ENCODE measurements at regions not wholly inside any gene's neighbourhood (a gene's known extent, or its start where the extent isn't known, plus 50 kb on each side); places are given as distances from the start of the nearest gene placed in this dataset.
"Not testable (repeated sequence)": the region's sequence is repeated elsewhere in the genome, so short reads cannot be mapped to it uniquely, and the experiment has no call there.

DNA sequence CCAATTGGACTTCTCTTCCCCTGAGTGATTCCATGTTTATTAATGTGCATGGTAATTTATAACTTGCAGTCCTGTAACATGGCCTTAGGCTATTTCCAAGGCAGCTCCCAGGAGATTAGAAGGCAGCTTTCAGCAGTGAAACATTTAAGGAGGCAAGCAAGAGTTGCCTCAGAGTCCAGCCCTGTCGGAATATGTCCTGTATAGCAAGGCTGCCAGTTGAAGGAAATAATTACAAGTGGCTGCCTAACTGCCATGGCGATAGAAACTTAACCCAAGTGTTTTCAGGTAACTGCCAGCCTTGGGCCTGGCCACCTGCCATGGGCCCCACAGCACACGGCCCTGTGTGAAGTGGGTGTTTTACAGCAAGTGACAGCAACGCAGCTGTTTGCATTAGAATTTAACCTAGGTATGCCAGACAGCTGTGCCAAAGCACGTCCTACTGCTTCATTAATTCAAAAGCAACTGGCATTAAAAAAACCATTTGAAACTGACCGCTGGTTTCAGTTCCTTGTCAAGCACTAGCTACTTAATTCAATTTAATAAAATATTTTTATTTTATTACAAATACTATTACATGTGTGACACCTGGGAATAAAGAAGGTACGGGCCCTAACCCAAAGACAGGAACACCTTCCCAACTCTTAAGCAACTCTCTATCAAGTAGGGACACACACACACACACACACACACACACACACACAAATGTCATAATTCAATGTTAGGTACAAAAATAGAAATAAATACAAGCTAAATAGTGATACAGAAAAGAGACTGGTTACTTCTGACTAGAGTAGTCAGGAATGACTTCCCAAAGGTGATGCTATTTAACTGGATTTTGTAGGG, 151.8 kb upstream of the HEY2 start:
- peak; percentile 55 for DNase-seq

DNA sequence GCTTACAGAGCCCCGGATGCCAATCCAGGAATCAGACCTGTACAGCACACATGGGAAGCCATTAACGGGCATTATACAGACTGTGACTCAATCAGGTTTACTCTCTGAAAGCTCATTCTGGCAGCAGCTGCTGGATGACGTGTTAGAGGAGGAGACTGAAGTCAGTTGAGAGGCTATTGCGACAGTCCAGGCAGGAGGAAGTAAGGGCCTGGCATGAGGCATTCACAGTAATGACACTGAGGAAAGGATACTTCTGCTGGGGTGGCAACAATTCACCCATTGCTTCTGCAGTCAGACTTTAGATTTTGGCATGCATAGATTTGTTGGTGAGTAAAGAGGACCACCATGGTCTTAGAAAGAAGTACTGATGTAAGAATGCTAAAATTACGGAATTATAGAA, 151.0 kb upstream of the HEY2 start:
- DNase-seq: peak; percentile 27

DNA sequence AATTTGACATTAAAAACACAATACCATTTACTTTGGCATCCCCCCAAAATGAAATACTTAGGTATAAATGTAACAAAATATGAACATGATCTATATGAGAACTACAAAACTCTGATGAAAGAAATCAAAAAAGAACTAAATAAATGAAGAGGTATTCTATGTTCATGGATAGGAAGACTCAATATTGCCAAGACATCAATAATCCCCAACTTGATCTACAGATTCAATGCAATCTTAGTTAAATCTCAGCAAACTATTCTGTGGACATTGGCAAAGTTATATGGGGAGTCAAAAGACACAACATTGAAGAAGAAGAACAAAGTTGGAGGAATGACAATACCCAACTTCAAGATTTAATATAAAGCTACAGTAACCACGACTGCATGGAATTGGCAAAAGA, 145.2 kb upstream of the HEY2 start:
- DNase-seq: no peak

DNA sequence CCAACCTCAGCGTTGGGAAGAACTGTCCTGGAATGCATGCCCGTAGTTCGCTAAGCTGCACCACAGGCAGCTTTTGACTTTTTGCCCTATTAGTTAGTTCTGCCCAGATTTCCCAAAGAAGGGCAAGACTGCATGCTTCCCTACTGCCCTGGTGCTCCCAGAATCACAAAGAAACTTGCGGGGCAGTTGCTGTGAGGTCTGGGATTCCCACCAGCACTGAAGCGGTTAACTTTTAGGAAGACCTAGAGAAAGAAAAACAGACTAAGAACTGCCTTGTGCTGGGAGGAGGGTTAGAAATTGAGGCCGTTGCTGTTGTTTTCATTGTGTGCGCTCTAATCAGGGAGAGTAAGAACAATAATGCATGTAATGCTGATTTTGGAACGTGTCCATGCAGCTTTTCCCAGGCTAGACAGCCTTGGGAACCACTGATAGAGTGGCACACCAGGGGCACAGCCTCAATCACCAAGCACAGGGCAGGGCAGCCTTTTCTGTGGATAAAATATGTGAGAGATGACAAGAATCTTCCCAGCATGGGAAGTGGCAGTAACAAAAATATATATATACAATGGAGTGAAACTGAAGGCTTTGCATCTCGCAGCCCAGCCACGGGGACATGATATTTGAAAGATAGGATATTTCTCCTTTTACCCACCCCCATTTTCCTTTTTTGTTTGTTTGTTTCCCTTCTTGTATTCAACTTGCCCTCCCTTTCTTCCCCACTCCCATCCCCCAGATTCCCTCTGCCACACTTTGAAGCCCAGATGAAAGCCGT, 137.7 kb upstream of the HEY2 start:
- DNase-seq: no peak

DNA sequence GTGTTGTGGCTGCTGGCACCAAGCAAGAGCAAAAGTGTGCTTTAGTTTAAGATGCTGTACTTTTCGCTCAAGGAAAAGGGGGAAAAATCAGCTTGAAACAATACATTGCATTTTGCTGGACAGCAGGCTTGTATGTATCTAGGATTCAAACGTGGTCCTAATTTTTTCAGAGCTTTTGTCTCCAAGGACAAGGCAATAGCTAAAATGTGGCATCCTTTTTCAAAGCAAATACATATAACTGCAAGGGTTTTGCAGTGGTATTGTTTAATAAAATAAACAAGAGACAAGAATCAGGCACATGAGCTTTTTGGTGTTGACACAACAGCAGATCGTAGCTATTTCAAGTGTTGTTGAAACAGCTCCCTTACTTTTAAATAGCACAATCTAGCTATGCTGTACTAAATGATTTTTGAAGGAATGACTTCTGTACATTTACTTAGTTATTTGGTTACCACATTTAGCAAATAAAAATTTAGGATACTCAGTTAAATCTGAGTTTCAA, 137.0 kb upstream of the HEY2 start:
- DNase-seq: no peak

DNA sequence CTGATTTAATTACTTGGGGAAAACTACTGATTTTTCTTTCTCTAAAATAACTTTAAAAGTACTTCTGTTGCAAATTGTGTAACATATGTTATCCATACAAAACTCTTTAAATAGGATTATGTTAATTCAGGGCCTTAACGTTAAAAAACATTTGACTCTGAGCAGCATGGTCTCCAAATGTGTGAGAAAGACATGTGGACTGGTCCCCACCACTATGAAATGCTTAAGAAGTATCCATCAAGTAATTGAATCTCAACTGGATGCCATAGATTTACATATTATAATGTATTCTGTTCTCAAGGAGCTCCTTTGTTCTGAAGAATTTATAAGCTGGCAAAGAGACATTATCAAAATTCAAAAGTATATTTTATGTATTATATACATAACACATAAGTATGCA, 130.8 kb upstream of the HEY2 start:
- DNase-seq: no peak

DNA sequence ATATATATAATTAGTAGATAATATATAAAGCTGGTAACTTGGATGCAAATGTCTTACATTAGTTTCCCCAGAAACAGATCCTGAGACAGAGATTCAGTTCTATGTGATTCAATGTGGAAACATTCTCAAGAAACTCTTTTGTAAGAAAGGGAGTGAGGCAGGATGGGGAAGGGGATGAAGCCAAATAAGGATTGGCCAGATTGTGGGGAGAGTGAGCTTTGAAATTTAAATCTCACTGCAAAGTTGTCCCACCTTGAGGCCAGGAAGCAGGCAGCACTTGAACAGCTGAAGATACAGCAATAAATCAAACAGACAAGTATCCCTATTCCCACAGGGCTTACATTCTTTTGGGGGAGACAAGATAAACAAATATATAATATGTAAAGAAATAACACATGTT, 126.3 kb upstream of the HEY2 start:
- DNase-seq: no peak

DNA sequence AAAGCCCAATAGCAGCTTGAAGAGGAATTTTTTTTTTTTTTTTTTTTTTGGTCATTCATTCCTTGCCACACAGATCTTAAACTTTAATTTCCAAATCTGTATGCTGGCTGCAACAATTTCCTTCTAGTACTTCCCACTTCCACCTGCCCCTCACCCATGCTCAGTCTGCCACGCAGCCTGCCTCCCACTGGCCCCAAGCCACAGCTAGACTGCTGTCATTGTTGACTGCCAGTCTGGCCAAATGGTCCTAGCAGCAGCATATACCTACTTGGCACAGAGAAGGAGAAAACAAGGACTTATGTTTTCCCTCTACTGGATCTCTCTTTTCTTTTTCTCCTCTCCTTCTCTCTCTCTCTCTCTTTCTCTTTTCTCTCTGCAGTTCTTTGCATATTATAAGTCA, 118.3 kb upstream of the HEY2 start:
- DNase-seq: no peak

DNA sequence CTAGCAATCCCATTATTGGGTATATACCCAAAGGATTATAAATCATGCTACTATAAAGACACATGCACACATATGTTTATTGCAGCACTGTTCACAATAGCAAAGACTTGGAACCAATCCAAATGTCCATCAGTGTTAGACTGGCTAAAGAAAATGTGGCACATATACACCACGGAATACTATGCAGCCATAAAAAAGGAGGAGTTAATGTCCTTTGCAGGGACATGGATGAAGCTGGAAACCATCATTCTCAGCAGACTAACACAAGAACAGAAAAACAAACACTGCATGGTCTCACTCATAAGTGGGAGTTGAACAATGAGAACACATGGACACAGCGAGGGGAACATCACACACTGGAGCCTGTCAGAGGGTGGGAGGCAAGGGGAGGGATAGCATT, 113.4 kb upstream of the HEY2 start:
- not testable (repeated sequence) for DNase-seq

DNA sequence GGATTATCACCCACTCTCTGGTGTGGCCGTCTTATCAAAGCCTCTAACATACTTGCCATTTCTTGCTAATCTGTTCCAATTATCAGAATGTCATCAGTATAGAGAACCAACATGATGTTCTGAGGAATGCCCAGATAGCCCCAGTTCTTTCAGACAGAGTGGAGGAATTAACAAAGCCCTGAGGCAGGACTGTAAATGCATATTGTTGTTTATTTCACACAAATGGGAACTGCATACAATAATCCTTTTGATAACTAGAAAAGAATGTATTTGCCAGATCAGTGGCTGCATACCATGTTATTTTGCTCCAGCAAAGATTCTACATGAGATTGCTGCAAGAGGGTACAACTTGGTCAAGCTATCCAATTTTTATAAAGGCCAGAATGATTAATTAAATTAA, 112.8 kb upstream of the HEY2 start:
- no peak for DNase-seq

DNA sequence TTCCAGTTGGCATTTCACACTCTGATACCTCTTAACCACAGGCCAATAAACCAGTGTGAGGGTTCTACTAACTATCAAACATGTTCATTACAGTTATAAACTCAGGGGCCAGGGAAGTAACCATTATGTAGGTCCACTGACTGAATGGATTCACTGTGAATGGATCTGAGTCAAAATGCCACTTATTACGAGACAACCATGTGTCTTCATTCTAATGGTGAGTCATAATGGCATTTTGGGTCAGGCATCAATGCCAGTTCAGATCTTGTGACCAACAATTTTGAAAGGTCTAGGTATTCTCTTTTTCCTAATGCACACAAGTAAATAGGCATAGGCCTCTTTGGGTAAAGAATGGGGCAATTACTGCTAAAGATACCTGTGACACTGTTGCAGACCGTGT, 112.2 kb upstream of the HEY2 start:
- DNase-seq: no peak

DNA sequence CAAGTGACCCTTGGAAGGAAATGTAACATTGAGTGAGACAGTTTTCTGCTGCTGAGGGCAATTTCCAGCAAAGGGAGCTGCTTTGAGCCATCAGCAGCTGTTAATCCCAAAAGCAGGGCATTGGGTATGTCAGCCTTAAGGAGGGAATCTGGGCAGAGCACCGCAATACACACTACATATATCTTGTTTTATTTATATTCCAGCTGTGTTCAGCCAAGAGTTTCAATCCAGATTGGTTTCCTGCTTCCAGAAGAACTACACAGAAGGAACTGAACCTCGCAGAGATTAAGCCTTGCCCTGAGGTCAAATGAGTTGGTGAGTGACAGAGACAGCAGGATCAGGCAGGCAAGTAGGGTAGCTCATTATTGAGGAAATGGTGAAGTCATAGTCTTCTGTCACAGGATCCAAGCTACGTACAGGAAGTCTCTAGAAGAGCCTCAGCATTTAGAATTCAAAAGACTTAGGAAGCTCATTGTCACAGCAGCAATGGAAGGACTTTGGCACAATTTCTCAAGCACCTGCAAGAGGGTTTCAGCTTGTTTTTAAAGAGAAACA, 109.9 kb upstream of the HEY2 start:
- DNase-seq: no peak

DNA sequence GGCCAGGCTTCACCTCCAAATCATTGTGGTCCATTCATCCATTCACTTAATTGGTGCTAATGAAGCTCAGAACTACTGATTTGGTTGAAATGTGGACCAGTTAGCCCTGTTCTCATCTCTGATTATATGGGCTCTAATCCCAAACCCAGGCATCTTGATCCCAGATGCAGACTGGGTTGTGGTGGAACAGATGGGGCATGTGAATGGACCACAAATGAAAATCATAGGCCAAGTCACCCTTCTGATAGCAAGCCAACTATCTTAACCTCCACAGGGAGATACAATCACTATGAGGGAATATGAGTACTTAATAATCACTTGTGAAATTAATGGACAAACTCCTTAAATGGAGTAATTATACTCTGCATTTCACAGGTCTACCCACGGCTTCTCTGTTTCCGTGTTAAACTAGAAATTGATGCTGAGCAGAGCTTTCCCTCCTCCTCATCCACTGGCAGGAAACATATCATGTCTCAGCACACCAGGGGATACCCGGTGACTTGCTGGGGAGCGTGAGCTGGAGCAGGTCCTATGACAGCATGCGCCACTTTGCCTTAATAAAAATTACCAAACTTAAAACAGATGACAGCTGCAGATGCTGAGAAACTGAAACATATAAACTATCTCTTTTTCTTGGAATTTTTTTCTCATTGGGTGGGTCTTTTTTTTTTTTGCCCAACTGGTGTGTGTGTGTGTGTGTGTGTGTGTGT, 108.8 kb upstream of the HEY2 start:
- DNase-seq: no peak

DNA sequence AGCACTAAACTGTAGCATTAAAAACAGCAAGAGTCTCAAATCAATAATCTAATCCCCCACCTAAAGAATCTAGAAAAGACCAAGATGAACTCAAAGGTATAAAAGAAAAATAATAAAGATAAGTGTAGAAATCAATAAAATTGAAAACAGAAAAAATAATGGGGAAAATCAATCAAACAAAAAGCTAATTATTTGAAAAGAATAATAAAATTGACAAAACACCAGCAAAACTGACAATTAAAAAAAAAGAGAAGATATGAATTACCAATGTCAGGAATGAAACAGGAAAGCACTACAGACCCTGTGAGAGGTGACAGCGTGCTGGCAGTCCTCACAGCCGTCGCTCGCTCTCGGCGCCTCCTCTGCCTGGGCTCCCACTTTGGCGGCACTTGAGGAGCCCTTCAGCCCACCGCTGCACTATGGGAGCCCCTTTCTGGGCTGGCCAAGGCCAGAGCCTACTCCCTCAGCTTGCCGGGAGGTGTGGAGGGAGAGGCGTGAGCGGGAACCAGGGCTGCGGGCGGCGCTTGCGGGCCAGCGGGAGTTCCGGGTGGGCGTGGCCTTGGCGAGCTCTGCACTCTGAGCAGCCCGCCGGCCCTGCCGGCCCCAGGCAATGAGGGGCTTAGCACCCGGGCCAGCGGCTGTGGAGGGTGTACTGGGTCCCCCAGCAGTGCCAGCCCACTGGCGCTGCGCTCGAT, 105.3 kb upstream of the HEY2 start:
- not testable (repeated sequence) for DNase-seq

DNA sequence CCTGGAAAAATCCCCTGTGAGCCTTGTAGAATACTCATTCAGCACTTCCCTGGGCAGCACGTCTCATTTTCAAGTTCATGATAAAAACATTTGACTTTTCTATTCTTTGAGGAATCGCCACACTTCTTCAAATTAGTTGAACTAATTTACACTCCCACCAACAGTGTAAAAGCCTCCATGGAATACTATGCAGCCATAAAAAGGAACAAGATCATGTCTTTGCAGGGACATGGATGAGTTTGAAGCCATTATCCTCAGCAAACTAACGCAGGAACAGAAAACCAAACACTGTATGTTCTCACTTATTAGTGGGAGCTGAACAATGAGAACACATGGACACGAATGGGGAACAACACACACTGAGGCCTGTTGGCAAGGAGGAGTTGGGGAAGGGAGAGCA, 102.0 kb upstream of the HEY2 start:
- no peak for DNase-seq

DNA sequence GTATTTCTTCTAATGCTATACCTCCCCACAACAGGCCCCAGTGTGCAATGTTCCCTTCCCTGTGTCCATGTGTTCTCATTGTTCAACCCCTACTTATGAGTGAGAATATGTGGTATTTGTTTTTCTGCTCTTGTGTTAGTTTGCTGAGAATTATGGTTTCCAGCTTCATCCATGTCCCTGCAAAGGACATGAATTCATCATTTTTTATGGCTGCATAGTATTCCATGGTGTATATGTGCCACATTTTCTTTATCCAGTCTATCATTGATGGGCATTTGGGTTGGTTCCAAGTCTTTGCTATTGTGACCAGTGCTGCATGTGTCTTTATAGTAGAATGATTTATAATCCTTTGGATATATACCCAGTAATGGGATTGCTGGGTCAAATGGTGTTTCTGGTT, 95.7 kb upstream of the HEY2 start:
- not testable (repeated sequence) for DNase-seq

DNA sequence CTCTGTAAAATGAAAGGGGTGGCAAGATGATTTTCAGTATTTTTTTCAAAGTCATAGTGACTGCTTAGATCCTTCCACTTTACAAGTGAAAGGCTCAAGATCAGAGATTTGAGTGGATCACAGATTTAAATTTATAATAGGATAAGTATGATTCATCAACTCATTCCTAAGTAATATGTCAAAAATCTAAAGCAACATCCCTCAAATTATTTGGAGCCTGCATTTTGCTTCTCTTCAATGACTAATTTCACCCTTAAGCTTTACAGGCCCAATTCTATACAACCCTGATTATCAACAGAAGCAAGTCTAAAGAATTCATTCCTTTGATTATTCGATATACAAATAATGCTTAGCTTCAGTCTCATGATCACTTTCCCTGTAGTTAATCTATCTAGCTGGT, 93.9 kb upstream of the HEY2 start:
- no peak for DNase-seq

DNA sequence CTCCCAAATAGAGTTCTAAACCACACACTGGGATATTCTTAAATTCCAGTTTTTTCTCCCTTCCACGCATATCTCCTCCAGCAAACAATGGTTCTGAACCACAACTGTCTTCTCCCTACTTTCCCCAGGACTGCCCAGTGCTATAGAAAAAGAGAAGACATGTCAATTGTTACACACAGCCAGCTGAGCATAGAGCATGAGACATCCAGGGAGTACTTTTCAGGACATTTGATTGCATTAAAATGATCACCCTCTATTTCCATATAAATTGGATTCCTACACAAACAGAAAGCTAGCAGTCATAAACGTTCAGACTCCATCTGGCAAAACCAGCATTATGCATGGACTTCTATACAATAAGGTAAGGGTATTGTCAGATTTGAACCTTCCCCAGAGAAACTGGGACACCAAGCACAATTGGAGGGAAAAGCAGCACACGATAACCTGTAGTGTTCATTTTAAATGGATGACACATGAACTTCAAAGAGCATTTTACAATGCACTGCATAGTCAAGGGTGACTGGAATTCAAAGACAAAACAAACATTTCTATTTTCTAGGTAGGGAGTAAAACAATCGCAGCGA, 93.1 kb upstream of the HEY2 start:
- no peak for DNase-seq

DNA sequence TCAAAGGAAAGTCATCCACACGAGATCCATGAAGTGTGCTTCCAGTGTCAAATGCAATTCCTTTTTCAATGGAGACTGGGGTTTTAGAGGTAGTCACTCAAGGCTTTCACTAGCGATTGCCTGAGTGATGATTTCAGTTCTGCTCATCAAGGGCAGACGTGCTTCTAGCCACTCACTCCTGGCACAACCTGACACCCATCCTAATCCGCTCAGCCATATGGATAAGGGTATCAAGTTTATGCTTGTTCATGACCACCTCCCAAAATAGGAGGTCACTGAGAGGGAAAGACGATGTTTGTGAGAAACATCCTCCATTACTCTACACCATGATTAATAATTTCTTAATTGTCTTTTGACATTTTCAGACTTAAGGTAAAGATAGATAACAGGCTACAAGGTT, 91.3 kb upstream of the HEY2 start:
- peak; percentile 45 for DNase-seq

DNA sequence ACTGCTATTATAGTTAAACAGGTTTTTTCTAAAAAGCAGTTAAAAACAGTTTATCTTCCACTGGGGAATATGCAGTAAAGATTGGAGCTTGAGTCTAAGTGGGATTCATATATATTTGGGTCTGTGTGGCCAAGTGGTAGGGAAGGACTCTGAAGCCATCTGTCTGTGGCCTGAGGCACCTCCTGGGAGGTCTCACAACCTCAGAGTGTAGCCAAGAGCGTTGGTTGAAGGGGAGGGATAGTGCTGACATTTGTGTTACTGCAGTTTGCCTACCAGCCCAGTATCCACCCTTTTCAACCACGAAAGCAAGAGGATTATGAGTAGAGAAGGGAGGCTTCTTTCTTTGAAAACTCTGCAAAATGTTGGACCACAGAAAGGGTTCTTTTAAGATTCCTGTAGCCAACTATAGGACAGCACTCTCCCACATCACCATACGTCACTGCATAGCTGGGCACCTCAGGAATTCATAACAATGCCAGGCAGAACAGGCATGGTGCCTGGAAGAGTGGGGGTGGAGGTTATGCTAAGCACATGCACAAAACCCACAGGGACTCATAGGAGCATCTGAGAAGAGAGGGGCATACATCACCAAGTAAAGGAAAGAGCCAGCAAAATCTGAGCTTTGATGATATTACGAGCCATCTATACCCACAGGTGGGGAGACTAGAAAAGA, 90.5 kb upstream of the HEY2 start:
- DNase-seq: peak; percentile 46

DNA sequence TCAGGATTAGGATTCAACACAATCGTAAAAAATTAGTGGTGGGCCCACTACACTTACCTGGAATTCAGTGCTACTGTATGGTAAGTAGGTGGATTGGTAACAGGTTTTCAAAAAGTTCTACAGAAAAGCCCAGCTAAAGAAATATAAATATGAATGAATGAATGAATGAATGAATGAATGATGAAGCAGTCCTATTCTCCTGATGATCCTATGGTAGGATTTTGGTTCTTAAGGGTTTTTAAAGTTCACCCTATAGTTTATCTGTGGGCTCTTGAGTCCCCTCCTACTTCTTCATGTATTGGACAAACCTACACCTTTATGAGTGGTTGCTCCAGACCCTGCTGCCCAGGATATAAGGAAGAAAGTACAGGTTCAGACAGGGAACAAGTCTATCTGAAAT, 89.5 kb upstream of the HEY2 start:
- no peak for DNase-seq

DNA sequence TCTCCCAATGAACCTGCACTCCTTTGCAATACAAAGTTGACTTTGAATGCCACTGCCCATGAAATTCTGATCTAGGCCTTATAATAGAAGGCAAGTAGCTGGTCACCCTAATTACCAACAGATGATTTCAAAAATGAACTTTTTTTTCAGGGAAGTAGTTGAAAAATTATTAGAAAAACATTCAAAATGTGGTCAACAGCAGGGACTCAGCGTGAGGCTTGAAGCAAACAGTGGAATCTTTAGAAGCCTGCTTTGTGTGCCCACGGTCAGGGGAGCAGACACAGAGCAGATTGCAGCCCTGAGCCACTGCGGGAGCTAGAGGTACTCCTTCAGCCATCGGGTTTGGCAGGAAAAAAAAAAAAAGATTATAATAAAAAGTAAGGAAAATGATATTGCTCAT, 87.1 kb upstream of the HEY2 start:
- DNase-seq: no peak

Data from DMS 273 treated with DMSO at 0.1 percent for 48 hours (cell line).